HG03159 (cell line): ENCODE measurements at regions not wholly inside any gene's neighbourhood (a gene's known extent, or its start where the extent isn't known, plus 50 kb on each side); places are given as distances from the start of the nearest gene placed in this dataset.

ENCODE experiments used
- ATAC-seq: cut with Tn5 transposase; IDR thresholded peaks from one replicate; pipeline ENCODE4 v1.9.1; 2021; ENCODE audit warnings: mild to moderate bottlenecking, moderate library complexity; ENCODE audit not compliant: unreplicated experiment

DNA sequence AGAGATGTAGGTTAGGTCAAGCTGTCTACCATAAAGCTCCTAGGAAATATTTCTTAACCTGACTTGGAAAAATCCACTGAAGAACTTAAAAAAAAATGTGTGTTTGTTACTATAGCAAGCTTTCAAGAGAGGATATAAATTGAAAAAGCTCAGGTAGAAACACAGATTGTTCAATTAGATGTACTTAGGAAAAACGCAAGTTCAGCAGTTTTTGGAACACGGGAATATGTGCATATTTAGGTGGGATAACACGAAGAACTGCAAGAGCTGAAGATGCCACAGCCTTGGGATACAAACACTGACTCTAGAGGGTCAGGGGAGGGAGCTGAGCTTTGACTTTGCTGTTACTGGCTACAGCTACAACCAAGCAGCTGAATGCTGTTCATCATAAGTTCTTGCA is 77.8 kb upstream of the FSHB start:
- ATAC-seq, result no peak

DNA sequence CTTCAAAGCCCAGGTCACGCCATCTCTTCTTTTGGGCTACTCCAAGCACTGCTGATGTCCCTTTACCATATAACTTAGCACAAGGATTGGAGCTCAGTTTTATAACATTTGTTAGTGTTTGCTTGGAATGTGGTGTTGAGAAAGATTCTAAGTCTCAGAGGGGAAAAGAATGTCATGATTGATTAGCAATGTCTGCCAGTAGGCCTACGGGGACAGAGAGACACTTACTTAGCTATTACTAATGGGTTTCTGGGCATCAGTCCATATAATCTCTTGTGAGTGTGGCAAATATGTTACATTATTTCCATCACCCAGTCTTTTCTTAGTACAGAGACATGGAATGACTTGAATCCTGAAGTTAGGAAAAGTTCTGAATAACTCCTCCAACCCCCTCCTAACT is 75.4 kb upstream of the FSHB start:
- ATAC-seq, result no peak

DNA sequence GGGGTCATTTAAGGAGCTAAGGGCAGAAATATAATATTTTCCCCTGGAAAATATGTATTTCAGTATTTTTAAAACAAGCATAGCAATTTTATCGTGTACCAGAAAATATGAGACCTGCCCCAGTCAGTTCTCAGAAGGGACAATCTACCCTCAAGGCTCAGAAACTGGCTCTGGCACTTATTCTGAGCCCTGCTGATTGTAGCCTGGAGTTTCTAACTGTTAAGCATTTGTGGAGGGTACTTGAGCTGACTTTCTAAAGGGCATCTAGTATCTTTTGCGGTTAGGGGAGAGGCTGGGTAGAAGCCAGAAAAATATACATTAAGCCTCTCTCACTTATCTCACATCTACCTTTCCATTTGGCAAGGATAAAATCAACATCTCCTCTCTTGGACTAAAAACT is 71.3 kb upstream of the FSHB start:
- no peak for ATAC-seq

DNA sequence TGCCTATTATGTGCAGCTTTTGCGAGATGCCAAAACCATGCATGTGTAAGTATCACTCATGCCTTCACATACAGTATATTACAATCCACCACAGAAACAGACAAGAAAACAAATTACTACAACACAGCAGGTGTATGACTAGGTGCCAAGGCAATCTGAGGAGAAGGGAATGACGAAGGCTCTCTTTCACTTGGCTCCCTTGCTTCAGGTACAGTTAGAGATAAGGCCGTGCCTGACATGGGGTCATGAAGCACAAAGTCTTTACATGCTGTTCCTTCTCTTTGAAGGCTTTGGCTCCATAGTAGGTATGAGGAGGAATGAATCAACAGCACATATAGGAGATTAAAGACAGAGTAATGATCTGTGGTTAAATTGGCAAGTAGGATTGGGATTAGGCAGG is 65.2 kb upstream of the FSHB start:
- ATAC-seq, result no peak

DNA sequence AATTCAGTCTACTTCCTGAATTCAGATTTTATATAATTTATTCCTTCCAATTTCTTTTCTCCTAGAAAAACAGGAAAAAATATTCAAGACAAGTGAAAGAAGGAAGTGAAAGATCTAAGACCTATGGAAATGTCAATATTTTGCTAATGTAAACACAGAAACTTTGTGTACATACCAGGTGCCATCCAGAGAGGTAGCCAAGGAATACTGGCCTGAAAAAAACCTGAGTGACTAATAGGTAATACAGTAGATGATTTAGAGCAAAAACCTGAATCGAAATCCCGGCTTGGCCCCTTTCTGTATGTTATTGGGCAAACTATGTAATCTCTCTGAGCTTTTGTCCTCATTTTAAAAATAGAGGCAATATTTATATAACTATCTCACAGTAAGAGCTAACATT is 59.2 kb upstream of the FSHB start:
- no peak for ATAC-seq

DNA sequence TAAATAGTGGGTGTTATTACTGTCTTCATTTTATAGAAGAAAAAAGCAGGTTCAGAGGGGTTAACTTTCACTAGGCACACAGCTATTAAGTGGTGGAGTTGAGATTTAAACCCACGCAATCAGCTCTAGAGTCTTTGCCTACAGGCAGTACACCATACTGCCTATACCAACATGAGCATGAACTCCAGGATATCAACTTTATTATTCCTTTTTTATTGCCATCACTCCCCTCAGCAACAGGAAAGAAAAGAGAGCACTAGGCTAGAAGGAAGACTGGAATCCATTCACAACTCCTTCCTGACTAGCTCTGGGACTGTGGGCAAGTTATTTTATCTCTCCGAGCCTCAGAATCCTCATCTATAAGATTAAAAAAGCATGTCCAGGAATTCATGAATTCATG is 58.7 kb upstream of the FSHB start:
- no peak for ATAC-seq

DNA sequence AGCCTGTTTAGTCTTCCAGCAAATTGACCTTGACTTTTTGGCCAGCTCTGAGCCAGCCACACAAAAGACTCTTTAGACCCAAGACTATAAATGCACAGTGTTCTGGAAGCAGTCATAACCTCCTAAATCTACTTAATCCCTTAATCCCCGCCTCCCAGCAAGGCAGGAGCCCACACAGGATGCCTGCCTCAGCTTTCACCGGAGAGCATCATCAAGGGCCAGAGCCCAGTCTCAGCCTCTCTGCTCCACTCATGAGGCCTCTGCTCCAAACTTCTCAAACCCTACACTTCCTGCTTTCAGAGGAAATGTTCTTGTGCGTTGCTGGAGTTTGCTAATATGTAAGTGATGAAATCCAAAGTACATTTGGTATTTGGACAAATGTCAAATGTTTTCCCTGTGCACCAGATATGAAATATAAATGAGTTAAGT is 57.9 kb upstream of the FSHB start:
- ATAC-seq, result no peak

DNA sequence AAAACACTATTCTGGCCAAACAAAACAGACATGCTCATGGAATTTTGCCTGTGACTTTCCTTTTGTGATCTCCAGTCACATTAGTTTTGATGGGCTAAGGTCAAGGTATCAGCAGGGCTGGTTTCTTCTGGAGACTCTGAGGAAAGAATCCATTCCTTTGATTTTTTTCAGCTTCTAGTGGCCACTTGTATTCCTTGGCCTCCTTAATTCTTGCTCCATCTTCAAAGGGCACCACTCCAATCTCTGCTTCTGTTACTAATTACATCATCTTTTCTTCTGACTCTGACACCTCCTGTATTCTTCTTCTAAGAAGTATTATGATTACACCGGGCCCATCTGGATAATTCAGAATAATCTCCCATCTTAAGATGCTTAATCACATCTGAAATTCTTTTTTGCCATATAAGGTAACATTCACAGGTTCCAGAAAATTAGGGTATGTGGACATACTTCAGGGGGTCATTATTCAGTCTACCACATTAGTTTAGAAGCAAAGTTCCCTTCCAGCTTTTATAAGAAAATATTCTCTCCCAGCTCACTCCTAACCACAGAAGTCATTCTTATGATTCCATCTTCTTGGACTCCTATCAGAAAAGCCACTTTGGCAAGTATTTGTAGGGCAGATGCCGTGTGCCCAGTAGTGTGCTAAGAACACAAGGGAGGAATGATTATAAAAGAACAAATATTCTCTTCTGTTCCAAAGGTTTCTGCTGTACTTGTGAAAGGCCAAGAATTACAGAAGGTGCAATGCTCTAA is 56.4 kb upstream of the FSHB start:
- no peak for ATAC-seq
